ENCODE measurements at regions not wholly inside any gene's neighbourhood (a gene's known extent, or its start where the extent isn't known, plus 50 kb on each side); places are given as distances from the start of the nearest gene placed in this dataset.

- Histone ChIP-seq H3K9me3 (ENCODE audit: low read depth, low read length) (no peaks in the 10 kb centered on the region), H3K9ac (ENCODE audit: insufficient read length) (no peak overlapping the region), H3K4me3 (no peak overlapping the region), H3K27ac (no peak overlapping the region), H3K36me3 (ENCODE audit: insufficient read depth, low read length) (no peaks in the 10 kb centered on the region)
- no peak for DNase-seq (ENCODE audit: low read depth, low spot score)
- TF ChIP-seq FOXP2 (optimal IDR thresholded peaks at IDR 0.05; ENCODE audit: control extremely low read depth, extremely low read length, insufficient read depth), result no peak
- no peak for TF ChIP-seq POLR2AphosphoS5 (IDR thresholded peaks at IDR 0.05; ENCODE audit: borderline replicate concordance, low read depth, low read length)
- TF ChIP-seq EZH2 (IDR thresholded peaks at IDR 0.05), result no peak
These were observed 202.9 kb downstream of the RDH14 start for GRCh38 chr2:18357537-18357936.

- Histone ChIP-seq H3K9ac (ENCODE audit: insufficient read length) (no peak overlapping the region), H3K4me3 (no peak overlapping the region), H3K27ac (no peak overlapping the region), H3K9me3 (ENCODE audit: low read depth, low read length) (no peaks in the 10 kb centered on the region), H3K36me3 (ENCODE audit: insufficient read depth, low read length) (no peaks in the 10 kb centered on the region)
- no peak for TF ChIP-seq FOXP2 (optimal IDR thresholded peaks at IDR 0.05; ENCODE audit: control extremely low read depth, extremely low read length, insufficient read depth)
- no peak for TF ChIP-seq POLR2AphosphoS5 (IDR thresholded peaks at IDR 0.05; ENCODE audit: borderline replicate concordance, low read depth, low read length)
- no peak for DNase-seq (ENCODE audit: low read depth, low spot score)
These were observed 203.8 kb downstream of the RDH14 start for GRCh38 chr2:18356676-18357075.

GRCh38 chr2:18349421-18349820 is 211.0 kb downstream of the RDH14 start:
- H3K27ac ChIP-seq, result no peak overlapping the region
- no peak overlapping the region for H3K9ac ChIP-seq (ENCODE audit: insufficient read length)
- TF ChIP-seq POLR2AphosphoS5 (IDR thresholded peaks at IDR 0.05; ENCODE audit: borderline replicate concordance, low read depth, low read length), result no peak
- no peaks in the 10 kb centered on the region for H3K36me3 ChIP-seq (ENCODE audit: insufficient read depth, low read length)
- no peak for DNase-seq (ENCODE audit: low read depth, low spot score)
- H3K4me3 ChIP-seq, result no peak overlapping the region
- H3K9me3 ChIP-seq (ENCODE audit: low read depth, low read length), result no peaks in the 10 kb centered on the region

- H3K9me3 ChIP-seq (ENCODE audit: low read depth, low read length), result no peaks in the 10 kb centered on the region
- no peak overlapping the region for H3K27ac ChIP-seq
- no peak overlapping the region for H3K4me3 ChIP-seq
- DNase-seq (ENCODE audit: low read depth, low spot score), result no peak
- no peak overlapping the region for H3K9ac ChIP-seq (ENCODE audit: insufficient read length)
- H3K36me3 ChIP-seq (ENCODE audit: insufficient read depth, low read length), result no peaks in the 10 kb centered on the region
- TF ChIP-seq FOXP2 (optimal IDR thresholded peaks at IDR 0.05; ENCODE audit: control extremely low read depth, extremely low read length, insufficient read depth) (no peak), POLR2AphosphoS5 (IDR thresholded peaks at IDR 0.05; ENCODE audit: borderline replicate concordance, low read depth, low read length) (no peak), EZH2 (IDR thresholded peaks at IDR 0.05) (no peak)
These were observed 213.6 kb downstream of the RDH14 start for GRCh38 chr2:18346874-18347273.

GRCh38 chr2:18346344-18346743 is 214.1 kb downstream of the RDH14 start:
- no peak for DNase-seq (ENCODE audit: low read depth, low spot score)
- no peaks in the 10 kb centered on the region for H3K9me3 ChIP-seq (ENCODE audit: low read depth, low read length)
- no peak overlapping the region for H3K9ac ChIP-seq (ENCODE audit: insufficient read length)
- no peak overlapping the region for H3K4me3 ChIP-seq
- no peak for TF ChIP-seq FOXP2 (optimal IDR thresholded peaks at IDR 0.05; ENCODE audit: control extremely low read depth, extremely low read length, insufficient read depth)
- no peak for TF ChIP-seq POLR2AphosphoS5 (IDR thresholded peaks at IDR 0.05; ENCODE audit: borderline replicate concordance, low read depth, low read length)
- no peak for TF ChIP-seq EZH2 (IDR thresholded peaks at IDR 0.05)
- H3K27ac ChIP-seq, result no peak overlapping the region
- no peaks in the 10 kb centered on the region for H3K36me3 ChIP-seq (ENCODE audit: insufficient read depth, low read length)

- H3K27ac ChIP-seq, result no peak overlapping the region
- H3K36me3 ChIP-seq (ENCODE audit: insufficient read depth, low read length), result no peaks in the 10 kb centered on the region
- no peak for DNase-seq (ENCODE audit: low read depth, low spot score)
- H3K4me3 ChIP-seq, result no peak overlapping the region
- TF ChIP-seq FOXP2 (optimal IDR thresholded peaks at IDR 0.05; ENCODE audit: control extremely low read depth, extremely low read length, insufficient read depth) (no peak), POLR2AphosphoS5 (IDR thresholded peaks at IDR 0.05; ENCODE audit: borderline replicate concordance, low read depth, low read length) (no peak), EZH2 (IDR thresholded peaks at IDR 0.05) (no peak)
- no peak overlapping the region for H3K9ac ChIP-seq (ENCODE audit: insufficient read length)
- no peaks in the 10 kb centered on the region for H3K9me3 ChIP-seq (ENCODE audit: low read depth, low read length)
These were observed 214.6 kb downstream of the RDH14 start for GRCh38 chr2:18345848-18346247.

- no peak overlapping the region for H3K9ac ChIP-seq (ENCODE audit: insufficient read length)
- no peak for DNase-seq (ENCODE audit: low read depth, low spot score)
- no peak overlapping the region for H3K4me3 ChIP-seq
- TF ChIP-seq POLR2AphosphoS5 (IDR thresholded peaks at IDR 0.05; ENCODE audit: borderline replicate concordance, low read depth, low read length) (no peak), EZH2 (IDR thresholded peaks at IDR 0.05) (no peak), FOXP2 (optimal IDR thresholded peaks at IDR 0.05; ENCODE audit: control extremely low read depth, extremely low read length, insufficient read depth) (no peak)
- no peak overlapping the region for H3K27ac ChIP-seq
- no peaks in the 10 kb centered on the region for H3K36me3 ChIP-seq (ENCODE audit: insufficient read depth, low read length)
- H3K9me3 ChIP-seq (ENCODE audit: low read depth, low read length), result no peaks in the 10 kb centered on the region
These were observed 217.6 kb downstream of the RDH14 start for GRCh38 chr2:18342901-18343300.

- TF ChIP-seq EZH2 (IDR thresholded peaks at IDR 0.05) (no peak), FOXP2 (optimal IDR thresholded peaks at IDR 0.05; ENCODE audit: control extremely low read depth, extremely low read length, insufficient read depth) (no peak), POLR2AphosphoS5 (IDR thresholded peaks at IDR 0.05; ENCODE audit: borderline replicate concordance, low read depth, low read length) (no peak)
- H3K9ac ChIP-seq (ENCODE audit: insufficient read length), result no peak overlapping the region
- DNase-seq (ENCODE audit: low read depth, low spot score), result no peak
These were observed 221.1 kb downstream of the RDH14 start for GRCh38 chr2:18339326-18339725.

GRCh38 chr2:18336975-18337374 is 223.5 kb downstream of the RDH14 start:
- no peak for DNase-seq (ENCODE audit: low read depth, low spot score)
- Histone ChIP-seq H3K36me3 (ENCODE audit: insufficient read depth, low read length) (no peaks in the 10 kb centered on the region), H3K9me3 (ENCODE audit: low read depth, low read length) (no peaks in the 10 kb centered on the region), H3K4me3 (no peak overlapping the region), H3K27ac (no peak overlapping the region), H3K9ac (ENCODE audit: insufficient read length) (no peak overlapping the region)
- TF ChIP-seq EZH2 (IDR thresholded peaks at IDR 0.05) (no peak), FOXP2 (optimal IDR thresholded peaks at IDR 0.05; ENCODE audit: control extremely low read depth, extremely low read length, insufficient read depth) (no peak), POLR2AphosphoS5 (IDR thresholded peaks at IDR 0.05; ENCODE audit: borderline replicate concordance, low read depth, low read length) (no peak)

More at GRCh38 chr2:18339326-18339725, 221.1 kb downstream of the RDH14 start:
- Histone ChIP-seq H3K9me3 (ENCODE audit: low read depth, low read length) (no peaks in the 10 kb centered on the region), H3K36me3 (ENCODE audit: insufficient read depth, low read length) (no peaks in the 10 kb centered on the region), H3K4me3 (no peak overlapping the region), H3K27ac (no peak overlapping the region)

Data from SK-N-MC (cell line).